Stimulated activated CD4-positive, alpha-beta T cell treated with anti-CD3 and anti-CD28 coated beads, TNF-alpha, amount 100 ng/mL, for 1 hour (primary cell): ENCODE measurements at regions not wholly inside any gene's neighbourhood (a gene's known extent, or its start where the extent isn't known, plus 50 kb on each side); places are given as distances from the start of the nearest gene placed in this dataset.

Experiments
- DNase-seq, 3 donors: peaks; one replicate each; pipeline ENCODE4 v3.0.0-alpha.2; 2020; ENCODE audit warnings: low read depth in 3 of 3, low spot score in 1 of 3

DNA sequence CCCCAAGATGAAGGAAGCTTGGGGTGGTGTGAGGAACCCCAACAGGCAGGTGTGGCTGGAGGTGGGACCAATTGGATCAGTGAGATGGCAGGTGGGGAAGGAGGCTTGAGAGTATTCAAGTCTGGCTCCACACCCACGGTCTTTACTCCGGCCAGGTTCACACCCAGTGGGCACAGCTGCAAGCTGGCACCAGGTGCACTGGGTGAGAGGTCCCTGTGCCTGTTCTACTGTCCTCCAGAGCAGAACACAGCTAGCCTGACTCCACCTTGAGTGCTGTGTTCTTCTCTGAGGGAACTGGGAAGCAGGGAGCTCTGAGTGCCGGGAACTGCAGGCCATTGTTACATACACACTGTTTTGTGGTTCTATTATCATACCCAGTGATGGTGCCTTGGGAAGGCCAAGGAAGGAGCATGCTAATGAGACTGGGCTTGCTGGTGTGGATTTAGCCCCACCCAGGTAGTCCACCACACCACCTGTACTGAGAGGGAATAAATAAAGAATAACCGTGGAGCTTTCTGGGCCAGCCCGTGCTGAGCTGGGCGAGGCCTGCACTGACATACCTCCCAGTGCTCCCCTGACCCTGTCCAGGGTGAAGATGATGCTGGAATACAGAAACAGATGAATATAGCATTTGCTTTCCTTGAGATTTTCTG lies 93.4 kb downstream of the ABHD5 start:
- DNase-seq = no peak

DNA sequence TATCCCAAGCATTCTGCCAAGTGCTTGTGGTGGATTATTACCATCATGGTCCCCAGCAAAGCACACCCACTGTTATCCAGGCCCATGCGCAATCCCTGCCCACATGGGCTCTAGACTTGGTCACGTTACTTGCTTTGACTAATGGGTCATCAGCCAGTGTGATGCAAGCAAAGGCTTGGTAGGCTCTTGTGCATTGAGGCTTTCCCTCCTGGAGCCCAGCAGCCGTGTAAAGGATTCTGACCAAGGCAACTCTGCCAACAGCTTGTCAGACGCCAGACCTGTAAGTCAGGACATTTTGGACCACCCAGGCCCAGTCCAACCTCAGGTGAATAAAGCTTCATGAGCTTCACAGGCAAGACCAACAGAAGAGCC lies 93.9 kb downstream of the ABHD5 start:
- no peak for DNase-seq

DNA sequence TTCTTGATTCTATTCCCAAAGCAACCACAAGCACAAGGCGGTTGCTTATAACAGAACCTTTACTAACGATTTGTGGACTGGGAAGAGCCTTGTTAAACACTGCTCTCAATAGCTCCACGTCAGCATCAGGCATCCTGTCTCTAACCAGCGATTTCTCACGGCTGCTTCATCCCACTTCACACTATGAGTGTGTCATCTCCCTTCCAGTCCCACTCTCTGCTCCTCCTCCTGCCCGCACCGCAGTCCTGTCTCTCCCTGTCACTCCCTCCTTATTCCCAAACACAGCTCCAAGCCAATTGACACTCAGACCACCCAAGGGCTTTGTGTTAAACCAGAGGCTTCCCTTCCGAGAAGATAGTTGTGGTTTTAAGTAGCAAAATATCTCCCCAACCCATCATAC lies 94.8 kb downstream of the ABHD5 start:
- DNase-seq = no peak

DNA sequence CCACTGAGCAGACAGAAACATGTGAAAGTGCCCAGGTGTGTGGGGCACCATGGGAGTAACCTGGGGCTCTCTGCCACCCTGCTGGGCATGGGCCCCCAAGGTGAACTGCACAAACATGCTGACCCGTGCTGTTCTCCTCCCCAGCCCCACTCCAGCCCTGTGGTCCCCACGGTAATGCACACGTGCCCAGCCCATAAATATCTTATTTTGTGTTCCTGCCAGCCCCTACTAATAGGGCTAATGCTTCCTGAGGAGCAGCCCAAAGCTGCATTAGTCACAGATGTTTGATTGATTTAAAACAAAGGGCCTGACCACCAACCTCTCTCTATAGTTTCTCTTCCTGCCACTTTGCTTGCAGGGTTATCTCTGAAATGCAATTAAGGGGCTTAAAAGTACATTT lies 95.4 kb downstream of the ABHD5 start:
- DNase-seq = no peak

DNA sequence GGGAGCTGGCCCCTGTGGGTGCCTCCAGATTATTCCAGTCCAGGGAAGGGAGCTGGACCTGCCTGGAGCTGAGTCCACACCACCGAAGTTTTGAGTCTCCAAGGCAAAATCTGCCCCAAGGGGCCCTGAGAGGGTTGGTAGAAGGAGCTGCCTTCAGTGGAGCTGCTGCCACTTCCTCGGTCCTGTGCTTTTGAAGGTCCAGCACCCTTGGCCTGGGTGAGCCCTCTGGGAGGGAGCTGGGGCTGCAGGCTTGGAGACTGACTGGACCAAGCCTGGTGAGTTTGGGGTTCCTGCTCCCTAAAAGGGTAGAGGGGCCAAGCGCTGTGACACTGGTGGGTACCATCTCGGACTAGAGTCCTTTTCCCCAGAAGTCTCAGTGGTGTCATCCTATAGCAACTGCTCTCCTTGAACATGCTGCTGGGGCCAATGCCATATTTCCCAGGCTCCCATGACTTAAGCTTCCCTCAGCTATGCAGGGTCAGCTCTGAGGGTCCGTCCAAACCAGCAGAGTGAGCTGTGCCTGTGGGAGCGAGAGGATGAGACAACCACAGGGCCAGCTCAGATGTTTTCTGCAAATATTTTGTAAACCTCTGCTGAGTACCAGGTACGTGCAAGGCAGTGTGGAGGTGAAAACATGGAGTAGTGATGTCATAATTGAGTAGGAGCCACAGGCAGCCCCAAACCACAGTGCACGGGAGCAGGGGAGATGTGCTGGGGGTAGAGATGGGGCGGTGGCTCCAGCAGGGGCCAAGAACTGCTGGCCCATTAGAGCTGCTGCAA lies 96.0 kb downstream of the ABHD5 start:
- no peak for DNase-seq

DNA sequence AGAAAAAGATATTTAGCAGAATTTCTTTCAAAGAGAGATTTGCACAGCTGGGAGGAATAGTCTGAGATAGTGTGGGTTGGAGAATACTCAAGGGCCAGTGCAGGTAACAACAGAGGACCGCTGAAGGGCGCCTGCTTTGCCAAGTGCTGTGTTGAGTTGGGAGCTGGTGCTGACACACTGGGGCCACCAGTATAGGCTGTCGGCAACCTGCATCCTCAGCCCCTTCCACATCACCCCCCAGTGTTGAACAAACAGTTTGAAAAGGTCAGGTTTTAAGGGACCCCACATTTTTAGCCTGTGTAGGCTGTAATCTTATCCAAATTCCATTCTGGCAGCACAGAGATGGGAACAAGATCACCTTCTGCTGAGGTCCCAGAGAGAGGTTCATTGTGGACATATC lies 96.6 kb downstream of the ABHD5 start:
- no peak for DNase-seq

DNA sequence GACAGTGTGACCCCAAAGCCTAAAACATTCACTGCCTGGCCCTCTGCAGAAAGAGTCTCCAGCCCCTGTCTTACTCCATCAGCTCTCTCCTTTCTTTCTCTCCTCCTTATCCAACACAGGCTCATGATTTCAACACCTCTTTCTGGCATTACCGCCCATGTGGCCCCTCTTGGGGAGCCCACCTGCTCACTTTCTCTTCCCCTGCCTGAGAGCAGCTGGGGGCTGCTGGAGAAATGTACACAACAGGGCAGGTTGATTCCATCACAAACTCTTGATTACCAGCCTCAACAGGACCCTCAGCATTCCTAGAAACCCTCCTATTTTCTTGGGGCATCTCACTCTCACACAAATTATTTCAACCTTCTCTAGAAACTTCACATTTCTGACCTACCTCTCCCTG lies 98.3 kb downstream of the ABHD5 start:
- no peak for DNase-seq

DNA sequence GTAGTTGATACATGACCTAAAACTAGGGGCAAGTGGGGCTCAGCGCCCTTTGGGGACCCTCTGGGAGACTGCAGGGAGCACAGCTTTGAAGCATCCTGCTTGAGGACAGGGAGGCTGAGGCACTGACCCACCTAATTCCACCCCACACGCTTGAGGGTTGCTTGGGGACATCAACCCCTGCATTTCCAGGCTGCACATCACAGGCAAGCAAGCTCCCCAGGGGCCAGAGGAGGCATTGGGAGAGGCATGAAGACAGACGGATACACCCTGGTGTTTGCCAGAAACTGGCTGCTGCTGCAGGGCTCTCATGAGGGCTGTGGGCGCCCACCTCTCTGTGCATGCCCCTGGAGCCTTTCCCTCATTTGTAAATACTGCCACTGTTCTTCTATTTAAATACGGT lies 99.3 kb downstream of the ABHD5 start:
- DNase-seq = no peak

DNA sequence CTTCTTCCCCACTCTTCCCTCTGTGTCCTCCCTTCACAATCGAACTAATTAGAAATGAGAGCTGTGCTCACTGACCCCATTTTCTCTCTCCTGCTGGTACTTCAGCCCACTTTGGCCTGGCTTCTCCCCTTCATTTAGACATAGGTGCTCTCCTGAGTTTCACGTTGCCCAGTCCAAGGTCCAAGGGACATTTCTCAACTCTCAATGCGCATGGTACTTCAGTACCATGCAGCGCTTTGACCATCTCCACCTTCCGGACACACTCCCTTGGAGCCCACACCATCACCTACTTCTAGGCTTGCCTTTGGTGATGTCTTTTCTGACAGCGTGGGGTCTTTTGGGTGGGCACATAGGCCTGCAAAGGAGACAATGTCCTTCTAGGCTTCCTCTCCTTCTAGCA lies 99.7 kb downstream of the ABHD5 start:
- no peak for DNase-seq

DNA sequence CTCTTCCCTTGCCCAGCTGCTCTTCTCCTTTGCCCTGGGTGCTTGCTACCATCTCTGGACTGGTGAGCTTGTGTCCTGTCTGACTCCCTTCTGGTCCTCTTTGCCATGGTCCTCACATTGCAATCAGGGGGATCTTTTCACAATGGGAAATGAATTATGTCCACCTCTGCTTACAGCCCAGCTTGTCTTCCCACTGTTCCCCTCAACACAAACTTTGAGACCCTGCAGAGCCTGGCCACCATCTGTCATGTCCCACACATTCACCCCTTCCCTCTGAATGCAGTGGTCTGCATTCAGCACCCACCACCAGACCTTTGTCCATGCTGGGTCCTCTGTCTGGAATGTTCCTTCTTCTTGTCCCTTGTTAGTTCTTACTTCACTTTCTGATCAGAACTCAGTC lies 100.5 kb downstream of the ABHD5 start:
- DNase-seq = no peak

DNA sequence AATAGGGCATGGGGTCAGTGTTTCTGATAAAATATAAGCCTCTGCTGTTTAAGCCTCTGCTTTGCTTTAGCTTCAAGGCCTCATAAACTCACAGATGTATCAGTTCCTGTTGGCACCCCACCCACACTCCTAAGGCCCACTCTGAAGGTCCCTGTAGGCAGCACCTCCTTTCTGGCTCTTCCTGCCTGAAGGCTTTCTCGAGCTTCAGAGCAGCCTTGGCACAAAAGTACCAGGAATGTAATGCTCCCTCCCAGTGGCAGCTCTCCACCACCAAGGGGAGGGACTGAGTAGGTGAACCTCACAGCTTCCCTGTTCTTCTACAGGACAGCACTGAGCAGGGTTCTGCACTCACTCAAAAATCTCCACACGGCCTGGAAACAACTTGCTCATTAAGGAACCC lies 102.2 kb downstream of the ABHD5 start:
- DNase-seq = no peak

DNA sequence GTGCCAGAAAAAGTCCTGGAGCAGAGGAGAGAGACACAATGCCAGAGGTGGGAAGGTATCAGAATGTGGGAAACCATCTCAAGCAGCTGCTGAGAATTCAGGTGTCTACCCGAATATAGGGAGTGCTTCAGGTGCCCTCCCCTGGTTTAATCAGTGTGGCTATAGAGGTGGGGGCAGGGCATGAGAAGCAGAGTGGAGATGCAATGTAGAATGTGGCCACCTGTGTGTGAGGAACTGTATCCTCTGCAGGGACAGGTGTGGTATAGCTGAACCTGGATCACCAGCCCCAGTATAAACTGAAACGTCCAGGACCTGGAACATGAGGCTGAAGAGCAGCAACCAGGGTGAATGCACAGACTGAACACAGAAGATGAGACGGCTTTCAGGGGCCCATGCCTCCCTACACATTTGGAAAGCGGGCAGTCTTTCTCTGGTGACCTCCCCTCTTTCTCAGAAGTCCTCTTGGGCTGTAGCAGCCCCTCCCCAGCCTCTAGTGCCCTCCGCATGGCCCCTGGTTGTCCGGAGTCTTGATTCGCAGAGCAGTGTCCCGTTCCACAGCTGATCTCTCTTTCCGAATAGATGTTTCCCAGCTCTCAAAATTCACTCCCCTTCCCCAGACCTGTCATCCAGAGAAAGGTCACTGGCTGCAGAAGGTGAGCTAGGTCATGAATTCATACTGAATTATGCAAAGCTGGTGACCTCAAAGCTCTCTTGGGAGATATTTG lies 103.1 kb downstream of the ABHD5 start:
- DNase-seq = no peak

DNA sequence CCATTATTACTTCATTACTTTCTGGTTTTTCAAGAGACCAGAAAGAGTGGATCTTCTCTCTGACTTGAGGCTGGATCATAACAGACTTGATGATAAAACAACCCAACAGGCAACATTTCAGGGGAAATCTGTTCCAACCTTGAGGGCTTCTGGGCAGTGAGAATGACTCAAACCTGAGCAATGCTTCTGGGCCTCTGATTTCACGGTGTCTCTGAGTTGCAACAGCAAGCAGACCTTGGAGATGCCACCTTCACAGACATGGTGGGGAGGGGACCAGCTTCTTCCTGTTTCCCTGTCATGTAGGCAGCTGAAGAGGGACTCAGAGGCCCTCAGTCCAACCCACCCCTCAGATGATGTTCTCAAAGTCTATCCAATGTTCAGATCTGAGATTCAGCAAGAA lies 104.0 kb downstream of the ABHD5 start:
- DNase-seq = no peak

DNA sequence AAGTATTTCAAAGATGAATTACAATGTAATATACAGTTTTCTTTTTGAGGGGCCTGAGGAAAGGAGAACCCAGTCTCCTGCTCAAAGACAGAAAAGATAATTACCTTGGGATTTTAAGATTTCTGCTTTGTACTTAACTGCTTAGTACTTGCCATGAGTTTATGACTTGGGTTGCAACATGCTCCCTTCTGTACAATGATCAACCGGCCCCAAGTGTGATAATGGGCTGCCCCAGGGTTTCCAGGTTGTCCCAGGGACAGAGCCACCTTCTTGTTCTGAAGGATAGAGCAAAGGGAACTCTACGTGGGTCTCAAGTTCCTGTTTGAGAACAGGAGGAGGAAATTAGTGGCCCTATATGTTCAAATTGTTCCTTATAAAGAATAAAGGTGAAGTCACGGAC lies 104.8 kb downstream of the ABHD5 start:
- no peak for DNase-seq

DNA sequence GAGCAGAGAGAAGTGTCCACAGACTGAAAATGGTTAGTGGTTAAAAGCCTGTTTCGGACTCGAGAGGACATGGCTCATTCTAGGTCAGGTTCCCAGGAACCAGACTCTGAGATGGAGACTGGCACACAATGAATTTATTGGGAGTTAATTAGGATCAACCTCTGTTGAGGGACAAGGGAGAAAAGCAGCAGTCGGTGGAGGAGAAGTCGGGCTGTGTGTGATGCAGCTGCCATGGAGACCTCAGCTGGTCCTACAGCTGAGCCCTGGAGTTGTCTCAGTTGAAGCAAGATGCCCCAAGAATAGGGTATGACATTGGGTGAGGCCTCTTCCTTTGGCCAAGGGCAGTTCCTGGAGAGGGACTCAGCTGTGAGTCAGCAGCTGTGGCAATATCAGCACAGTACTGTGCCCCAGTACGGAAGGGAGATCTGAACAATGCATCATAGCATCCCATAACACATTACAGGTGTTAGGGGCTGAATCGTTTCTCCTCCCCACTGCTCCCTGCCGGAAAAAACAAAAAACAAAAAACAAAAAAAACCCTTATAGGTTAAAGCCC lies 105.4 kb downstream of the ABHD5 start:
- no peak for DNase-seq

DNA sequence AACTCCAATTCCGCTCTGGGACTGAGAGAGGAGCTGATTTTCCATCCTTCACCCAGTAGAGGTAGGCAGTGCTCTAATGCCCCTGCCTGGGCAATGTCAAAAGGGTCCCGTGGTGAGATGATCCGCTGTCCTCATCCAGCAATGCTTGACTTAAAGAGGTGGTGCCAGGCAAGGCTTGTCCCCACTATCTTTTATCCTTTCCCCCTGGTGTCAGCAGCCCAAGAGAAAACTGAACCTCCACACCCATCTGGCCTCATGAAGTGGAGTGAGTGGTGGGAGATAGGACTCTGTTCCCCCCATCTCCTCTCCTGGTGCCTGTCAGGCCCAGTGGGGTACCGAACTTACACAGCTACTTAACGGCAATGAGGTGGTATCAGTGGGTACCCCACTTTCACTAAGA lies 107.1 kb downstream of the ABHD5 start:
- no peak for DNase-seq

DNA sequence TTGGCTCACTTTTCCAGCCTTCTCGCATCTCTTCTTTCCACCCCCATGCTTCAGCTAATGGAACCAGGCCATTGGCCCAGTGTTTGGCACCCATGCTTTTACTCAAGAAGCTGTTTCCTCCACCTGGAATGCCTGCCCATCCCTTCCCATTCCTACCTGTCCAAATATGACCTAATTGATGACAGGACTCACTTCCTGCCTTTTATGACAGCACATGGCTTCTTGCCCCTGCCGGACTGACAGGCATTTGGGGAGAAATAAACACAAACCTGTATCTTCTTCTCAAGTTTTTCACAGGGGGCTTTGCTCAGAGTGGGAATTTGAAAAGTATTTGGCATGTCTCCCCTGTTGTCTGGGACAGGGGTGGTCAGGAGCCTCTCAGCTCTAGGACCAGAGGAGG lies 120.1 kb downstream of the ABHD5 start:
- DNase-seq = no peak

DNA sequence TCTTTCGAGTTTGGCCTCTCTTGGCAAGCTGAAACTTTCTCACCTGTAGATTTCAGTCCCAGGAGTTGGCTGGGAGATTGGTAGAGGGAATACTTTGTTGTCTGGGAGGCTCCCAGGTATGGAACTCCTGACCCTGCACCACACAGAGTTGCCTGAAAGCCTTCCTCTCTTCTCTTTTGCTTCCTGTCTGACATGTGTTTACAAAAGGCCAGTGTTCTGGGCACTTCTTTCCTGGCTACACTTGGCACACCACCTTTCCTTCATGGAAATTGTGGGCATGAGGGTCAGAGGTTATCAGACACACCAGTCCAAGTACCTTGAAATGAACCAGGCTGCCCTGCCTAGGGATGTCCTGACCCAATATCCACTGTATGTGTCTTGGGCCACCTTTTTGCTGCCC lies 123.7 kb downstream of the ABHD5 start:
- DNase-seq = no peak

DNA sequence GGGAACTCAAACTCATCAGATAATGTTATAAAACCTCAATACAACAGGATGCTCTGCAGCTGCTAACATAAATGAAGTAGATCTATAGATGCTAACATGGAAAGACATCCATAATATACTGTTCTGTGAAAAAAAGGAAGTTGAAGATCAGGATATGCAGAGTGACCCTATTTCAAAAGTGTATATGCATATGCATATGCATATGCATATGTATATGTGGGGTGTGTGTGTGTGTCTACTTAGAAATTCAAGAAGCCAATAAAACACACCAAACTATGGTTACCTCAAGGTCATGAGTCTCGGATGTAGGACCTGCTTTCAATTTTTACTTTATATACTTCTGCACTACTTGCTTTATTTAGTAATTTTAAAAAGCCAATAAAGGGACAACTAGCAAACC lies 125.6 kb downstream of the ABHD5 start:
- no peak for DNase-seq

DNA sequence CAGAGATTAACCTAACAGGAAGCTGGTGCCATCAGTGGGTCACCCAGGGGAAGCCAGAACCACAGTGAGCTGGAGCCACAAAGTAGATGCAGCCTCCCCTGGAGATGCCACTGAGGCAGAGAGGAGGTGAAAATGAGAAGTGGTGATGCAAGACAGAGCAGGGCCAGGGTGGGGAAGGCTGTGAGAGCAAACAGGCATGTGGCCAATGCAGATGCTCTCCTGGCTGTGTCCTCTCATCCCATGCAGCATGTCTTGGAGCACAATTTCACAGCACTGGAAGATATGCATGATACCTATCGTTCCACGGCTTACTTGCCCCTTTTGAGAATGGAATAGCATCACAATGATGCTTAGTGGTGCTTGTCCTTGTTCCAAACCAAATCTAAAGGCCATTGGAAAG lies 126.3 kb downstream of the ABHD5 start:
- no peak for DNase-seq

DNA sequence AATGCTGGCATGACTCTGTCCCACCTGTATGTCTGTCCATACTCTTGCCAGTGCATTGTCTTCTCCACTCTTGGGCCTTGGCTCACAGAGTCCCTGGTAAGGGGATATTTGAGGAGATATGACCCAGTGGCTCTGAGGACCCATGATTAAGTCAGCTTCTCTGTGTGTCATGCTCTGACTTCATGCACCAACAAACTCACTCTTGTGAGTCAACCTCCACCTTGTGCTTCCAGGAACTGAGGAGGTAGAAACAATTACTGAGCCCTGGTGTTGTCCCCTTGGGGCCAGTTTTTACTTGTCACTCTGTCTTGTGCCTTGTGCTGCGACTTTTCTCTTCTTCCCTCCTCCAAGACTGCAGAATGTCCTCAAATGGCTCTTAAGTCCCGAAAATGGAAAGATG lies 127.1 kb downstream of the ABHD5 start:
- no peak for DNase-seq

DNA sequence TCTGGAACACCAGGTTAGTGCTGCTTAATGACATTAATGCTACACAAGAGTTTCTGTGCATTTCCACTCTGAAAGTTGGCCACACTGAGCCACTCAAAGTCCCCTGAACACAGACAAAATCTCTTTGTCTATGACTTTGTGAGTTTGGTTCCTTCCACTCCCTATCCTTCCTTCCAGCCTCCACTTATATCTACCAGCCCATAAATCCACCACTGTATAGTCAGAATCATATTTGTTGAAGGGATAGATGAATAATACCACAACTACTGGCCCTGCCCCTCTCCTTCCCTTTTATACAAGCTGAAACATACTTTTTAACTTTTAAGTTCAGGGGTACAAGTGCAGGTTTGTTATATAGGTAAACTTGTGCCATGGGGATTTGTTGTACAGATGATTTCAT lies 127.5 kb downstream of the ABHD5 start:
- no peak for DNase-seq
